NCI-H2081 (cell line): ENCODE measurements at regions not wholly inside any gene's neighbourhood (a gene's known extent, or its start where the extent isn't known, plus 50 kb on each side); places are given as distances from the start of the nearest gene placed in this dataset.
A peak's percentile ranks its signal among the peaks of the same experiment; 100 is the strongest.
"Not testable (repeated sequence)": the region's sequence is repeated elsewhere in the genome, so short reads cannot be mapped to it uniquely, and the experiment has no call there.

Experiments
- DNase-seq, 2 experiments: peaks; one replicate each; lab custom pipeline; 2025; lab: John Stamatoyannopoulos, UW

GRCh38 chr1:145553795-145554194 lies 54.0 kb upstream of the GPR89A start:
- not testable (repeated sequence) for DNase-seq

GRCh38 chr1:145545055-145545454 lies 62.7 kb upstream of the GPR89A start:
- no peak for DNase-seq

- not testable (repeated sequence) for DNase-seq
Observed at GRCh38 chr1:145541685-145542084, 66.1 kb upstream of the GPR89A start.

- DNase-seq, result not testable (repeated sequence)
Observed at GRCh38 chr1:145541246-145541645, 66.5 kb upstream of the GPR89A start.

- DNase-seq, result not testable (repeated sequence)
Observed at GRCh38 chr1:145538118-145538882, 69.5 kb upstream of the GPR89A start.

- not testable (repeated sequence) for DNase-seq
Observed at GRCh38 chr1:145537003-145537402, 70.8 kb upstream of the GPR89A start.

- DNase-seq, result not testable (repeated sequence)
Observed at GRCh38 chr1:145535461-145535860, 72.3 kb upstream of the GPR89A start.

- DNase-seq, result not testable (repeated sequence)
Observed at GRCh38 chr1:145528068-145528564, 79.7 kb upstream of the GPR89A start.

GRCh38 chr1:145520159-145520558 lies 87.6 kb upstream of the GPR89A start:
- not testable (repeated sequence) for DNase-seq

- DNase-seq, result not testable (repeated sequence)
Observed at GRCh38 chr1:145519302-145519701, 88.5 kb upstream of the GPR89A start.

- DNase-seq, result peak in 1 of 2 experiments; percentile 36
Observed at GRCh38 chr1:145513017-145513416, 87.6 kb upstream of the NBPF20 start.

- not testable (repeated sequence) for DNase-seq
Observed at GRCh38 chr1:145508053-145508452, 82.7 kb upstream of the NBPF20 start.

GRCh38 chr1:145505663-145506647 lies 80.6 kb upstream of the NBPF20 start:
- DNase-seq, result not testable (repeated sequence)

GRCh38 chr1:145504834-145505413 lies 79.5 kb upstream of the NBPF20 start:
- not testable (repeated sequence) for DNase-seq

- DNase-seq, result not testable (repeated sequence)
Observed at GRCh38 chr1:145504310-145504709, 78.9 kb upstream of the NBPF20 start.

- DNase-seq, result not testable (repeated sequence)
Observed at GRCh38 chr1:145500251-145500650, 74.8 kb upstream of the NBPF20 start.

- DNase-seq, result not testable (repeated sequence)
Observed at GRCh38 chr1:145495077-145495871, 69.9 kb upstream of the NBPF20 start.

GRCh38 chr1:145488193-145488933 lies 63.0 kb upstream of the NBPF20 start:
- not testable (repeated sequence) for DNase-seq

- DNase-seq, result not testable (repeated sequence)
Observed at GRCh38 chr1:145487156-145487555, 61.8 kb upstream of the NBPF20 start.

GRCh38 chr1:145484257-145484656 lies 58.9 kb upstream of the NBPF20 start:
- not testable (repeated sequence) for DNase-seq
